ENCODE measurements at regions not wholly inside any gene's neighbourhood (a gene's known extent, or its start where the extent isn't known, plus 50 kb on each side); places are given as distances from the start of the nearest gene placed in this dataset.

- TF ChIP-seq CTCF (IDR thresholded peaks at IDR 0.05): no peak
- no peak for TF ChIP-seq EP300 (IDR thresholded peaks at IDR 0.05)
- no peak for TF ChIP-seq POLR2A (IDR thresholded peaks at IDR 0.05)
- TF ChIP-seq POLR2AphosphoS5 (IDR thresholded peaks at IDR 0.05): no peak
Observed at GRCh38 chr2:48018480-48018879, 112.2 kb upstream of the FBXO11 start.
